ENCODE measurements at regions not wholly inside any gene's neighbourhood (a gene's known extent, or its start where the extent isn't known, plus 50 kb on each side); places are given as distances from the start of the nearest gene placed in this dataset.

DNA sequence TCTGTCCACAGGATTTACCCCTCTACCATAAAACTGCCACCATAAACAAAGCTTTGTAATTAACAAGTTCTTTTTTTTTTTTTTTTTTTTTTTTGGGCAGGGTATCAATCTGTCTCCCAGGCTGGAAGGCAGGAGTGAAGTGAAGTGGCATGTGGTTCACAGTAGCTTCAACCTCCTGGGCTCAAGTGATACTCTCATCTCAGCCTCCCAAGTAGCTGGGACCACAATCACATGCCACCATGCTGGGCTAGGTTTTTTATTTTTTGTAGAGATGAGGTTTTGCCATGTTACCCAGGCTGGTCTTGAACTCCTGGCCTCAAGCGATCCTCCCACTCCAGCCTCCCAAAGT lies 61.1 kb upstream of the NUDT4 start:
- Histone ChIP-seq H3K4me2 (ENCODE audit: low read depth, low read length, poor library complexity, severe bottlenecking) (no peak overlapping the region), H3K4me3 (ENCODE audit: low read length, poor library complexity, severe bottlenecking) (no peak overlapping the region), H3K36me3 (ENCODE audit: insufficient read depth, low read length) (no peaks in the 10 kb centered on the region)

DNA sequence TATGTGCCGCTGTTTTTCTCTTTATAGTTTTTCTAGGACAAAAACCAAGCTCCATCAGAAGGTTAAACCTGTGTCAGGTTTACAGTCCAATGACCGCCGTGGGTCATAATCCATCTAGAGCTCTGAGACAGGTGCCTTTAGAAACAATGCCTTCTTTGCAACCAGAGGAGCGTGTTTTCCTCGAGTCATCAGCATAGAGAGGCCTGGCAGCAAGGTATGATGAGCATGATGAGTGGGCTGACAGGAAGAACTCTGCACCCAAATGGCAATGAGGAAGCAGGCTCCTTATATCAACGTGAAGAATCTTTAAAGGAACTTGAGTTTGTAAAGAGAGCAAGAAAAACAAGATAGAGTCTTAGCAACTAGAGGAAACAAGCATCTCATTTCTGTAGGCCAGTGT lies 60.5 kb upstream of the NUDT4 start:
- no peaks in the 10 kb centered on the region for H4K20me1 ChIP-seq (ENCODE audit: insufficient read depth, low read length, poor library complexity, severe bottlenecking)
- H3K79me2 ChIP-seq (ENCODE audit: insufficient read depth, low read length): no peaks in the 10 kb centered on the region
- no peak overlapping the region for H3K9ac ChIP-seq (ENCODE audit: low read depth, low read length, poor library complexity, severe bottlenecking)
- H3K4me3 ChIP-seq (ENCODE audit: low read length, poor library complexity, severe bottlenecking): no peak overlapping the region
- no peaks in the 10 kb centered on the region for H3K9me3 ChIP-seq (ENCODE audit: insufficient read depth, low read depth, low read length)
- no peaks in the 10 kb centered on the region for H3K27me3 ChIP-seq (ENCODE audit: insufficient read depth, low read length, poor library complexity, severe bottlenecking)
- no peaks in the 10 kb centered on the region for H3K36me3 ChIP-seq (ENCODE audit: insufficient read depth, low read length)
- H3K9me2 ChIP-seq (replicated peaks; ENCODE audit: low read depth, low read length): no peaks in the 10 kb centered on the region
- H3K4me1 ChIP-seq (ENCODE audit: insufficient read depth, low read length, poor library complexity, severe bottlenecking): no peaks in the 10 kb centered on the region
- H2AFZ ChIP-seq (ENCODE audit: low read length): peak overlapping the region; percentile 61; the same call in 1 of the 2 replicates
- no peaks in the 10 kb centered on the region for H3F3A ChIP-seq (ENCODE audit: low read depth)
- no peak overlapping the region for H3K4me2 ChIP-seq (ENCODE audit: low read depth, low read length, poor library complexity, severe bottlenecking)
- TF ChIP-seq, protein P1, sequence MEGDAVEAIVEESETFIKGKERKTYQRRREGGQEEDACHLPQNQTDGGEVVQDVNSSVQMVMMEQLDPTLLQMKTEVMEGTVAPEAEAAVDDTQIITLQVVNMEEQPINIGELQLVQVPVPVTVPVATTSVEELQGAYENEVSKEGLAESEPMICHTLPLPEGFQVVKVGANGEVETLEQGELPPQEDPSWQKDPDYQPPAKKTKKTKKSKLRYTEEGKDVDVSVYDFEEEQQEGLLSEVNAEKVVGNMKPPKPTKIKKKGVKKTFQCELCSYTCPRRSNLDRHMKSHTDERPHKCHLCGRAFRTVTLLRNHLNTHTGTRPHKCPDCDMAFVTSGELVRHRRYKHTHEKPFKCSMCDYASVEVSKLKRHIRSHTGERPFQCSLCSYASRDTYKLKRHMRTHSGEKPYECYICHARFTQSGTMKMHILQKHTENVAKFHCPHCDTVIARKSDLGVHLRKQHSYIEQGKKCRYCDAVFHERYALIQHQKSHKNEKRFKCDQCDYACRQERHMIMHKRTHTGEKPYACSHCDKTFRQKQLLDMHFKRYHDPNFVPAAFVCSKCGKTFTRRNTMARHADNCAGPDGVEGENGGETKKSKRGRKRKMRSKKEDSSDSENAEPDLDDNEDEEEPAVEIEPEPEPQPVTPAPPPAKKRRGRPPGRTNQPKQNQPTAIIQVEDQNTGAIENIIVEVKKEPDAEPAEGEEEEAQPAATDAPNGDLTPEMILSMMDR (conservative IDR thresholded peaks at IDR 0.05; ENCODE audit: low read length): no peak
- no peak for TF ChIP-seq EZH2phosphoT487 (IDR thresholded peaks at IDR 0.05; ENCODE audit: borderline replicate concordance)

More for the DNA sequence above, 61.1 kb upstream of the NUDT4 start:
- no peaks in the 10 kb centered on the region for H3K9me2 ChIP-seq (replicated peaks; ENCODE audit: low read depth, low read length)
- H3K9me3 ChIP-seq (ENCODE audit: insufficient read depth, low read depth, low read length): no peaks in the 10 kb centered on the region
- no peaks in the 10 kb centered on the region for H4K20me1 ChIP-seq (ENCODE audit: insufficient read depth, low read length, poor library complexity, severe bottlenecking)
- H3F3A ChIP-seq (ENCODE audit: low read depth): no peaks in the 10 kb centered on the region
- no peak overlapping the region for H3K9ac ChIP-seq (ENCODE audit: low read depth, low read length, poor library complexity, severe bottlenecking)
- H3K27me3 ChIP-seq (ENCODE audit: insufficient read depth, low read length, poor library complexity, severe bottlenecking): no peaks in the 10 kb centered on the region
- H3K79me2 ChIP-seq (ENCODE audit: insufficient read depth, low read length): no peaks in the 10 kb centered on the region
- H2AFZ ChIP-seq (ENCODE audit: low read length): no peak overlapping the region
- no peaks in the 10 kb centered on the region for H3K4me1 ChIP-seq (ENCODE audit: insufficient read depth, low read length, poor library complexity, severe bottlenecking)
- TF ChIP-seq EZH2phosphoT487 (IDR thresholded peaks at IDR 0.05; ENCODE audit: borderline replicate concordance): no peak
- TF ChIP-seq, protein P1 (conservative IDR thresholded peaks at IDR 0.05; ENCODE audit: low read length): no peak

DNA sequence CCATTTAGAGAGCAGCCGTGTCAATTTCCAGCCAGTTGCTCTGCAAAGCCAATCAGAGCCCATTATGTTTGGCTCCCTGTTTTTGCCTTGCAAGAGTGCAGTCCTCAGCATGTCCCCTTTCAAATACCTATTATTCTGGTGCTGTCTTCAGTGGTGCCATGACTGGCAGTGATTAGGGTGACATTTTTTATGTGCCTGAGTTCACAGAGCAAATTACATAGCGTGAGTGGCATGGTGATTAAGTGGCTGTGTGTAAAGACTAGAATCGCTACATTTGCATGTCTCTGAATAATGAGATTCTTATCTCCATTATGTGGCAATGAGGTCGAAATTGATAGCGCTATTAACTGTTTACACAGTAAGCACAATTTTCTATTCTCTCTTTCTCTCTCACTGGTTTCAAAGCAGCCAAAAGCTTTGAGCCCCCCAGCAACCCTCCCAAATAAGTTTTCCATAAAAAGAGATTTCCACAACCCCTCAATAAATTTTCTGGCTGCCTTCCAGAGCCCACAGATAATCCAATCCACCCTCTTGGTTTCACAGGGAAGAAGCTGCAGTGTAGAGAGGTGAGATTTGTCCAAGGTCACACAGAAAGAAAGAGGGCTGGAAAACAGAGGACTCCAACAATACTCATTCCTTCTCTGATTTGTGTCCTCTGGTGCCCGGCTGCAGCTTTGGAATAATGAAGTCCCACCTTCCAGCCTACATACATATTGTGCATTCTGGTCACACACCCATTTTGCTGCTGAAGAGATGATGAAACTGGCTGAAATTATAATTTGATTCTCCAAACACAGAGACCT lies 58.8 kb upstream of the NUDT4 start:
- TF ChIP-seq, protein P1 (conservative IDR thresholded peaks at IDR 0.05; ENCODE audit: low read length): no peak
- no peak for TF ChIP-seq EZH2phosphoT487 (IDR thresholded peaks at IDR 0.05; ENCODE audit: borderline replicate concordance)
- Histone ChIP-seq H3K36me3 (ENCODE audit: insufficient read depth, low read length) (no peaks in the 10 kb centered on the region), H3K27me3 (ENCODE audit: insufficient read depth, low read length, poor library complexity, severe bottlenecking) (no peaks in the 10 kb centered on the region), H3K9me2 (replicated peaks; ENCODE audit: low read depth, low read length) (no peaks in the 10 kb centered on the region), H3K4me1 (ENCODE audit: insufficient read depth, low read length, poor library complexity, severe bottlenecking) (no peaks in the 10 kb centered on the region), H4K20me1 (ENCODE audit: insufficient read depth, low read length, poor library complexity, severe bottlenecking) (no peaks in the 10 kb centered on the region), H3K4me2 (ENCODE audit: low read depth, low read length, poor library complexity, severe bottlenecking) (no peak overlapping the region), H2AFZ (ENCODE audit: low read length) (no peak overlapping the region), H3K79me2 (ENCODE audit: insufficient read depth, low read length) (no peaks in the 10 kb centered on the region), H3K9ac (ENCODE audit: low read depth, low read length, poor library complexity, severe bottlenecking) (no peak overlapping the region), H3K9me3 (ENCODE audit: insufficient read depth, low read depth, low read length) (no peaks in the 10 kb centered on the region), H3F3A (ENCODE audit: low read depth) (no peaks in the 10 kb centered on the region), H3K4me3 (ENCODE audit: low read length, poor library complexity, severe bottlenecking) (no peak overlapping the region)
